ENCODE measurements at regions not wholly inside any gene's neighbourhood (a gene's known extent, or its start where the extent isn't known, plus 50 kb on each side); places are given as distances from the start of the nearest gene placed in this dataset.

- TF ChIP-seq CTCF (IDR thresholded peaks at IDR 0.05) (no peak), POLR2A (IDR thresholded peaks at IDR 0.05) (no peak)
Observed at GRCh38 chr4:38426532-38426931, 237.5 kb upstream of the KLF3 start.

Measured in Peyer's patch (tissue), 4 donors.